HCT116 (cell line): ENCODE measurements at regions not wholly inside any gene's neighbourhood (a gene's known extent, or its start where the extent isn't known, plus 50 kb on each side); places are given as distances from the start of the nearest gene placed in this dataset.

Source experiments
- ATAC-seq: fragments of 200-7000 bp; cut with Tn5 transposase; 2 replicates; pipeline ENCODE4 v1.9.1; 2020; ENCODE audit warnings: mild to moderate bottlenecking, moderate library complexity
- BruUV-seq: library from RNA; stranded (reverse); fragments of 400-500 nt; replicated peaks from 2 replicates; lab custom pipeline; 2021; lab: Mats Ljungman, UMichigan
- CTCF ChIA-PET: fragments of 300-600 bp; sonication (Branson Sonifier 250); formaldehyde crosslinking; loops from one replicate; lab custom pipeline; 2021; ENCODE audit warnings: antibody characterized with exemption; lab: Charles Lee
- POLR2A ChIA-PET: fragments of 300-600, 350-600 bp; sonication (Branson Sonifier 250); formaldehyde crosslinking; loops from one replicate; lab custom pipeline; 2021; ENCODE audit warnings: antibody characterized with exemption; lab: Charles Lee
- RAD21 ChIA-PET, 2 experiments: fragments of 300-600 bp; sonication (Branson Sonifier 250); formaldehyde crosslinking; loops; one replicate each; lab custom pipeline; 2023; ENCODE audit warnings: low total read pairs in 2 of 2; ENCODE audit not compliant: uncharacterized antibody in 2 of 2, unreplicated experiment in 2 of 2, low non-redundant PET in 1 of 2; lab: Charles Lee
- DNase-seq: peaks from one replicate; pipeline ENCODE4 v3.0.0-alpha.2; 2010; ENCODE audit warnings: low read depth, low spot score
- H2AFZ ChIP-seq: fragments of 200-600 bp; shearing (Covaris generic), sonication (generic); 2 replicates; pipeline ENCODE4 v1.6.1; 2017; ENCODE audit warnings: low read depth, mixed run types, mixed read lengths, antibody characterized with exemption, low read length; ENCODE audit not compliant: poor library complexity, severe bottlenecking
- H3K27ac ChIP-seq: 2 replicates; pipeline ENCODE4 v1.5.1; 2012; ENCODE audit warnings: low read depth, low read length
- H3K27me3 ChIP-seq: fragments of 200-600 bp; sonication (generic); 2 replicates; pipeline ENCODE4 v1.6.1; 2016; ENCODE audit warnings: mixed run types, low read length, mixed read lengths; ENCODE audit not compliant: insufficient read depth
- H3K36me3 ChIP-seq, 2 experiments: fragments of 200-500 bp in 1 of 2; fragments of 200-600 bp in 1 of 2; sonication (Bioruptor generic) in 1 of 2; sonication (generic) in 1 of 2; 2 replicates each; pipeline versions ENCODE4 v1.5.1 to v1.6.1; 2014 to 2016; ENCODE audit warnings: low read length in 2 of 2, inconsistent platforms in 1 of 2, mixed read lengths in 1 of 2, mixed run types in 1 of 2; ENCODE audit not compliant: insufficient read depth in 2 of 2, control insufficient read depth in 1 of 2
- H3K4me1 ChIP-seq, 2 experiments: fragments of 200-600 bp in 1 of 2; sonication (generic) in 1 of 2; 2 replicates each; pipeline versions ENCODE4 v1.5.1 to v1.6.1; 2012 to 2017; ENCODE audit warnings: low read length in 2 of 2, inconsistent platforms in 1 of 2, mild to moderate bottlenecking in 1 of 2, mixed read lengths in 1 of 2, mixed run types in 1 of 2, moderate library complexity in 1 of 2; ENCODE audit not compliant: insufficient read depth in 2 of 2, control insufficient read depth in 1 of 2
- H3K4me2 ChIP-seq: fragments of 200-600 bp; sonication (generic); 2 replicates; pipeline ENCODE4 v1.6.1; 2017; ENCODE audit warnings: mixed run types, low read length, mixed read lengths
- H3K4me3 ChIP-seq, 2 experiments: fragments of 200-600 bp in 1 of 2; sonication (generic) in 1 of 2; replicated peaks in 1 of 2; 2 replicates each; pipeline ENCODE4 v1.5.1; 2011 to 2016; ENCODE audit warnings: low read length in 2 of 2, control low read depth in 1 of 2, low read depth in 1 of 2, mild to moderate bottlenecking in 1 of 2, mixed read lengths in 1 of 2, mixed run types in 1 of 2
- H3K79me2 ChIP-seq: fragments of 200-600 bp; sonication (generic); 2 replicates; pipeline ENCODE4 v1.6.1; 2017; ENCODE audit warnings: mild to moderate bottlenecking, mixed run types, low read length, moderate library complexity, mixed read lengths; ENCODE audit not compliant: insufficient read depth
- H3K9ac ChIP-seq: fragments of 200-600 bp; sonication (generic); 2 replicates; pipeline ENCODE4 v1.6.1; 2016; ENCODE audit warnings: low read length, mixed read lengths
- H3K9me2 ChIP-seq: fragments of 200-600 bp; sonication (generic), shearing (Covaris generic); 2 replicates; pipeline ENCODE4 v1.6.1; 2017; ENCODE audit warnings: mixed run types, mild to moderate bottlenecking, moderate library complexity; ENCODE audit not compliant: insufficient read depth
- H3K9me3 ChIP-seq, 2 experiments: fragments of 200-500 bp in 1 of 2; fragments of 200-600 bp in 1 of 2; sonication (Bioruptor generic) in 1 of 2; sonication (generic) in 1 of 2; 2 replicates each; pipeline ENCODE4 v1.6.1; 2014 to 2017; ENCODE audit warnings: low read length in 2 of 2, mixed read lengths in 2 of 2, inconsistent platforms in 1 of 2, low read depth in 1 of 2, mild to moderate bottlenecking in 1 of 2, mixed run types in 1 of 2, moderate library complexity in 1 of 2; ENCODE audit not compliant: control insufficient read depth in 1 of 2, insufficient read depth in 1 of 2
- H4K20me1 ChIP-seq: fragments of 200-600 bp; sonication (generic), shearing (Covaris generic); 2 replicates; pipeline ENCODE4 v1.6.1; 2017; ENCODE audit warnings: mixed run types, mild to moderate bottlenecking, moderate library complexity; ENCODE audit not compliant: insufficient read depth
- CEBPB ChIP-seq: IDR thresholded peaks from 2 replicates; pipeline ENCODE4 v1.6.1; 2012; ENCODE audit warnings: low read depth
- ELF1 ChIP-seq: IDR thresholded peaks from 2 replicates; pipeline ENCODE4 v1.6.1; 2012; ENCODE audit warnings: low read depth, borderline replicate concordance
- EZH2 ChIP-seq: fragments of 200-600 bp; sonication (generic); IDR thresholded peaks from 2 replicates; pipeline ENCODE4 v1.6.1; 2017; ENCODE audit warnings: antibody characterized with exemption, mixed run types
- EZH2phosphoT487 ChIP-seq: fragments of 200-600 bp; IDR thresholded peaks from 2 replicates; pipeline ENCODE4 v1.6.1; 2018; ENCODE audit warnings: antibody characterized with exemption, borderline replicate concordance
- JUND ChIP-seq: IDR thresholded peaks from 2 replicates; pipeline ENCODE4 v1.6.1; 2012
- POLR2A ChIP-seq: IDR thresholded peaks from 2 replicates; pipeline ENCODE4 v1.7.0; 2011; ENCODE audit warnings: borderline replicate concordance; ENCODE audit not compliant: insufficient read depth, insufficient read length; ENCODE audit errors: extremely low read depth
- RAD21 ChIP-seq: IDR thresholded peaks from 2 replicates; pipeline ENCODE4 v1.6.1; 2012; ENCODE audit warnings: low read depth, mild to moderate bottlenecking
- SP1 ChIP-seq: IDR thresholded peaks from 2 replicates; pipeline ENCODE4 v1.6.1; 2012; ENCODE audit warnings: low read depth
- TCF7L2 ChIP-seq: IDR thresholded peaks from 2 replicates; pipeline ENCODE4 v1.7.0; 2011; ENCODE audit warnings: borderline replicate concordance, inconsistent platforms; ENCODE audit not compliant: insufficient read depth, insufficient read length; ENCODE audit errors: extremely low read depth
- ZFX ChIP-seq: fragments of 450-650 bp; IDR thresholded peaks from 2 replicates; pipeline ENCODE4 v1.6.1; 2017
- intact Hi-C: fragments of 100-400 bp; cut with micrococcal nuclease; formaldehyde crosslinking; loops from 2 replicates; pipeline ENCODE4 v1.10.0; 2022
- TF ChIP-seq, protein P1 (sequence below), 3 experiments: fragments of 200-600 bp in 1 of 3; sonication (generic) in 1 of 3; IDR thresholded peaks in 2 of 3; conservative IDR thresholded peaks in 1 of 3; 2 replicates each; pipeline ENCODE4 v1.5.1; 2012 to 2017; ENCODE audit warnings: low read depth in 2 of 3, low read length in 2 of 3, antibody characterized with exemption in 1 of 3, borderline replicate concordance in 1 of 3, control low read depth in 1 of 3, mild to moderate bottlenecking in 1 of 3, mixed read lengths in 1 of 3, mixed run types in 1 of 3, moderate library complexity in 1 of 3; ENCODE audit not compliant: insufficient read depth in 1 of 3
- TF ChIP-seq, protein P2 (sequence below): IDR thresholded peaks from 2 replicates; pipeline ENCODE4 v1.6.1; 2012
- TF ChIP-seq, protein P3 (sequence below): IDR thresholded peaks from 2 replicates; pipeline ENCODE4 v1.6.1; 2012

DNA sequence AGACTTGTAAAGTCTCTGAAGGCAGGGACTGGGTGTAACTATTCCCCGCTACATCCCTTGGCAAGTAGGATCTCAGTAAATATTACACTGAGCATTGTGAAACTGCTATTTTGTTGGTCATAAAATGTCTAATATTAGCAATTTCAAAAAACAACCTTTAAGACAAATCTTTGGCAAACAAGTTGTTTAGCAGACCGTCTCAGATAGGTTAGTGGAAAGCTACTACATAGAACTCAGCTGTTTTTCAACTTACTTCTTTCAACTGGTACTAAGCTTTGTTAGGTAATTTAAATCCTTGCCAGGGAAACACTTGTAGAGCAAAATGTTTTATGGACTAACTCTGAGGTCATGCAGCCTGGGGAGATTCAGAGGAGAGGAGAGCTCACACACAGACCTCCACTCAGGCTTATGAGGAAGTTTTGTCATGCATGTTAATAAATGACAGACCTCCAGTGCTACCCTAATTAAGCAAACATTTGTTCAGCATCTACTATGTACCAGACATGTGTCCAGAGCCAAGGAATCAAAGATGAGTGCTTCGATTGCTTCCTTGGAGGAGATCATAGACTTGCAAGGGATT lies 61.6 kb upstream of the STAC start:
- Histone ChIP-seq H2AFZ (no peak overlapping the region), H3K9ac (no peak overlapping the region), H3K4me1 (no peaks in the 10 kb centered on the region), H4K20me1 (no peaks in the 10 kb centered on the region; the same call in 1 of the 2 replicates), H3K4me2 (no peak overlapping the region), H3K79me2 (no peaks in the 10 kb centered on the region), H3K9me2 (no peaks in the 10 kb centered on the region), H3K9me3 (no peaks in the 10 kb centered on the region), H3K36me3 (no peaks in the 10 kb centered on the region), H3K27ac (no peak overlapping the region), H3K4me3 (no peak overlapping the region), H3K27me3 (no peaks in the 10 kb centered on the region)
- TF ChIP-seq CEBPB (no peak), RAD21 (no peak), ZFX (no peak), EZH2phosphoT487 (no peak)
- TF ChIP-seq, protein P1, sequence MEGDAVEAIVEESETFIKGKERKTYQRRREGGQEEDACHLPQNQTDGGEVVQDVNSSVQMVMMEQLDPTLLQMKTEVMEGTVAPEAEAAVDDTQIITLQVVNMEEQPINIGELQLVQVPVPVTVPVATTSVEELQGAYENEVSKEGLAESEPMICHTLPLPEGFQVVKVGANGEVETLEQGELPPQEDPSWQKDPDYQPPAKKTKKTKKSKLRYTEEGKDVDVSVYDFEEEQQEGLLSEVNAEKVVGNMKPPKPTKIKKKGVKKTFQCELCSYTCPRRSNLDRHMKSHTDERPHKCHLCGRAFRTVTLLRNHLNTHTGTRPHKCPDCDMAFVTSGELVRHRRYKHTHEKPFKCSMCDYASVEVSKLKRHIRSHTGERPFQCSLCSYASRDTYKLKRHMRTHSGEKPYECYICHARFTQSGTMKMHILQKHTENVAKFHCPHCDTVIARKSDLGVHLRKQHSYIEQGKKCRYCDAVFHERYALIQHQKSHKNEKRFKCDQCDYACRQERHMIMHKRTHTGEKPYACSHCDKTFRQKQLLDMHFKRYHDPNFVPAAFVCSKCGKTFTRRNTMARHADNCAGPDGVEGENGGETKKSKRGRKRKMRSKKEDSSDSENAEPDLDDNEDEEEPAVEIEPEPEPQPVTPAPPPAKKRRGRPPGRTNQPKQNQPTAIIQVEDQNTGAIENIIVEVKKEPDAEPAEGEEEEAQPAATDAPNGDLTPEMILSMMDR (IDR thresholded peaks at IDR 0.05 in 2 of 3, conservative IDR thresholded peaks at IDR 0.05 in 1 of 3; ENCODE audit: borderline replicate concordance in 1 of 3, insufficient read depth in 1 of 3, low read depth in 2 of 3, low read length in 2 of 3) = no peak
- ChIA-PET CTCF (no interaction called here), POLR2A (no interaction called here), RAD21 (no interaction called here)
- ATAC-seq = no peak
- intact Hi-C loops = no loop called here
- no peak for DNase-seq
- no TSS peak for BruUV-seq

DNA sequence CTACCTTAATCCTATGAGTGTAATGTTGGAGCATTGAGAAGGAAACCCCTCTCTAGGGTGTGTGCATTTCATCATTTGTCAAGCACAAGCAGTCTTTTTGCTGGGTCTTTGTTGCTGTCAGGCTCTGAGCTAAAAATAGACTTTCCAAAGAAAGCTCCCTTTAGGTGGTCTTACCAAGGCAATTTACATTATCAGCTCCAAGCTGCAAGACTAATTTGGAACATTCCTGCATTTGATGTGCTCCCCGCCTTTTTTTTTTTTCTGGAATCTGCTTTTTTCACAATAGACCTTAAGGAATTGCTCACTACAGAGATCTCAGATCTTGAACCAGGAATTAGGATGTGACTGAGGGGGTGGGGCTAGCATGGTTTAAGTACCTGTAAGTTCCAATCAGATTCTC lies 60.6 kb upstream of the STAC start:
- Histone ChIP-seq H3K4me1 (no peaks in the 10 kb centered on the region), H3K36me3 (no peaks in the 10 kb centered on the region), H3K9ac (no peak overlapping the region), H3K27ac (no peak overlapping the region), H4K20me1 (no peaks in the 10 kb centered on the region), H2AFZ (no peak overlapping the region), H3K4me3 (no peak overlapping the region), H3K9me2 (no peaks in the 10 kb centered on the region), H3K79me2 (no peaks in the 10 kb centered on the region), H3K9me3 (no peaks in the 10 kb centered on the region), H3K27me3 (no peaks in the 10 kb centered on the region), H3K4me2 (no peak overlapping the region)
- no TSS peak for BruUV-seq
- intact Hi-C loops = loop anchor here (1.0 kb wide), 1 partner anchor 9 kb away; no protein-coding TSS in a partner anchor
- DNase-seq = no peak
- no peak for ATAC-seq
- ChIA-PET RAD21 (no interaction called here), POLR2A (no interaction called here), CTCF (no interaction called here)
- no peak for TF ChIP-seq POLR2A
- TF ChIP-seq, protein P2, sequence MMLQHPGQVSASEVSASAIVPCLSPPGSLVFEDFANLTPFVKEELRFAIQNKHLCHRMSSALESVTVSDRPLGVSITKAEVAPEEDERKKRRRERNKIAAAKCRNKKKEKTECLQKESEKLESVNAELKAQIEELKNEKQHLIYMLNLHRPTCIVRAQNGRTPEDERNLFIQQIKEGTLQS = no peak
- TF ChIP-seq JUND = no peak
- TF ChIP-seq EZH2phosphoT487 = no peak
- TF ChIP-seq, protein P3, sequence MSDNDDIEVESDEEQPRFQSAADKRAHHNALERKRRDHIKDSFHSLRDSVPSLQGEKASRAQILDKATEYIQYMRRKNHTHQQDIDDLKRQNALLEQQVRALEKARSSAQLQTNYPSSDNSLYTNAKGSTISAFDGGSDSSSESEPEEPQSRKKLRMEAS = no peak
- no peak for TF ChIP-seq RAD21
- no peak for TF ChIP-seq TCF7L2
- TF ChIP-seq EZH2 = no peak
- no peak for TF ChIP-seq ELF1
- TF ChIP-seq, protein P1 (IDR thresholded peaks at IDR 0.05 in 2 of 3, conservative IDR thresholded peaks at IDR 0.05 in 1 of 3; ENCODE audit: borderline replicate concordance in 1 of 3, insufficient read depth in 1 of 3, low read depth in 2 of 3, low read length in 2 of 3) = no peak
- TF ChIP-seq SP1 = no peak
- no peak for TF ChIP-seq ZFX
